ENCODE measurements at regions not wholly inside any gene's neighbourhood (a gene's known extent, or its start where the extent isn't known, plus 50 kb on each side); places are given as distances from the start of the nearest gene placed in this dataset.
A peak's percentile ranks its signal among the peaks of the same experiment; 100 is the strongest.

DNA sequence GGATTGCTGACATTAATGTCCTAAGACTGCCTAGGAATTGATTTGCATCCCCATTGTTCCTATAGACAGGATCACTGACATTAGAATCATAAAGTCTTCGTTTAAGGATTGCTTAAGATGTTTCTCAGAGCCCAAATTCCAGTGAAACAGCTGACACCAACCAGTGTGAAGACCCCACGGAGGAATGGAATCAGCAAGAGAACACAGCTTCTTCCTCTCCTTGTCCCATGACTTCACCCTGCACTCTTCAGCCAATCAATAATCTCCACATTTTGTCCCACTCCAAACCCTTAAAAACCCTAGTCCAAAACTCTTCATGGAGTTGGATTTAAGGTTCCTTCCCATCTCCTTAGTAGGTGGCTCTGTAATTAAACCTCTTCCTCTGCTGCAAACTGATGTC lies 157.0 kb upstream of the NDUFV2 start:
- TF ChIP-seq SNAI2 (CRISPR knock-in tag; IDR thresholded peaks at IDR 0.05) (no peak), ZC3H10 (CRISPR knock-in tag; IDR thresholded peaks at IDR 0.05) (no peak), PPARA (CRISPR knock-in tag; IDR thresholded peaks at IDR 0.05; ENCODE audit: borderline replicate concordance) (no peak), GLIS3 (CRISPR knock-in tag; IDR thresholded peaks at IDR 0.05) (no peak), PATZ1 (CRISPR knock-in tag; IDR thresholded peaks at IDR 0.05; ENCODE audit: borderline replicate concordance) (no peak), CSDC2 (CRISPR knock-in tag; IDR thresholded peaks at IDR 0.05) (no peak), RARB (CRISPR knock-in tag; IDR thresholded peaks at IDR 0.05) (no peak), ESRRG (CRISPR knock-in tag; IDR thresholded peaks at IDR 0.05) (no peak), OSR1 (CRISPR knock-in tag; IDR thresholded peaks at IDR 0.05) (no peak), ZNF8 (CRISPR knock-in tag; IDR thresholded peaks at IDR 0.05) (no peak)
- TF ChIP-seq, protein P1, sequence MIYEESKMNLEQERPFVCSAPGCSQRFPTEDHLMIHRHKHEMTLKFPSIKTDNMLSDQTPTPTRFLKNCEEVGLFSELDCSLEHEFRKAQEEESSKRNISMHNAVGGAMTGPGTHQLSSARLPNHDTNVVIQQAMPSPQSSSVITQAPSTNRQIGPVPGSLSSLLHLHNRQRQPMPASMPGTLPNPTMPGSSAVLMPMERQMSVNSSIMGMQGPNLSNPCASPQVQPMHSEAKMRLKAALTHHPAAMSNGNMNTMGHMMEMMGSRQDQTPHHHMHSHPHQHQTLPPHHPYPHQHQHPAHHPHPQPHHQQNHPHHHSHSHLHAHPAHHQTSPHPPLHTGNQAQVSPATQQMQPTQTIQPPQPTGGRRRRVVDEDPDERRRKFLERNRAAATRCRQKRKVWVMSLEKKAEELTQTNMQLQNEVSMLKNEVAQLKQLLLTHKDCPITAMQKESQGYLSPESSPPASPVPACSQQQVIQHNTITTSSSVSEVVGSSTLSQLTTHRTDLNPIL (CRISPR knock-in tag; IDR thresholded peaks at IDR 0.05; ENCODE audit: low read depth), result no peak
- TF ChIP-seq, protein P2, sequence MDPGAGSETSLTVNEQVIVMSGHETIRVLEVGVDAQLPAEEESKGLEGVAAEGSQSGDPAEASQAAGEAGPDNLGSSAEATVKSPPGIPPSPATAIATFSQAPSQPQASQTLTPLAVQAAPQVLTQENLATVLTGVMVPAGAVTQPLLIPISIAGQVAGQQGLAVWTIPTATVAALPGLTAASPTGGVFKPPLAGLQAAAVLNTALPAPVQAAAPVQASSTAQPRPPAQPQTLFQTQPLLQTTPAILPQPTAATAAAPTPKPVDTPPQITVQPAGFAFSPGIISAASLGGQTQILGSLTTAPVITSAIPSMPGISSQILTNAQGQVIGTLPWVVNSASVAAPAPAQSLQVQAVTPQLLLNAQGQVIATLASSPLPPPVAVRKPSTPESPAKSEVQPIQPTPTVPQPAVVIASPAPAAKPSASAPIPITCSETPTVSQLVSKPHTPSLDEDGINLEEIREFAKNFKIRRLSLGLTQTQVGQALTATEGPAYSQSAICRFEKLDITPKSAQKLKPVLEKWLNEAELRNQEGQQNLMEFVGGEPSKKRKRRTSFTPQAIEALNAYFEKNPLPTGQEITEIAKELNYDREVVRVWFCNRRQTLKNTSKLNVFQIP (CRISPR knock-in tag; IDR thresholded peaks at IDR 0.05; ENCODE audit: borderline replicate concordance, low read depth), result no peak
- ATAC-seq, result no peak

- ATAC-seq, result no peak; the same call in 2 of the 3 replicates
- TF ChIP-seq BACH2 (CRISPR knock-in tag; IDR thresholded peaks at IDR 0.05; ENCODE audit: borderline replicate concordance), result no peak
- TF ChIP-seq ZNF8 (CRISPR knock-in tag; IDR thresholded peaks at IDR 0.05), result peak; percentile 98
Observed at GRCh38 chr18:8946066-8946838, 156.2 kb upstream of the NDUFV2 start.

DNA sequence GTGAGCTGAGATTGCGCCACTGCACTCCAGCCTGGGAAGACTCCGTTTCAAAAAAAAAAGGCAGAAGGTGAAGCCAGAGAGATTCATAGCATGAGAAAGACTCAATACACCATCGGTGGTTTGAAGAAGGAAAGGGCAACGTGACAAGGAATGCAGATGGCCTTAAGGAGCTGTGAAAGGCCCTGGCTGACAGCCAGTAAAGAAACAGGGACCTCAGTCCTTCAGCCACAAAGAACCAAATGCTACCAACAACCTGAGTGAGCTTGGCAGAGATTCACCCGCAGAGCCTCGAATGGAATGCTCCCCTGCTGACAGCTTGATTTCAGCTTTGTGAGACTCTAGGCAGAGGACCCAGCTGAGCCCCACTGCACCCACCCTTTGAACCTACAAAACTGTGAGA lies 154.9 kb upstream of the NDUFV2 start:
- TF ChIP-seq ZFP30 (CRISPR knock-in tag; IDR thresholded peaks at IDR 0.05) (no peak), PATZ1 (CRISPR knock-in tag; IDR thresholded peaks at IDR 0.05; ENCODE audit: borderline replicate concordance) (no peak), ZNF8 (CRISPR knock-in tag; IDR thresholded peaks at IDR 0.05) (no peak)
- TF ChIP-seq, protein P1 (CRISPR knock-in tag; IDR thresholded peaks at IDR 0.05; ENCODE audit: low read depth), result no peak
- ATAC-seq, result no peak

DNA sequence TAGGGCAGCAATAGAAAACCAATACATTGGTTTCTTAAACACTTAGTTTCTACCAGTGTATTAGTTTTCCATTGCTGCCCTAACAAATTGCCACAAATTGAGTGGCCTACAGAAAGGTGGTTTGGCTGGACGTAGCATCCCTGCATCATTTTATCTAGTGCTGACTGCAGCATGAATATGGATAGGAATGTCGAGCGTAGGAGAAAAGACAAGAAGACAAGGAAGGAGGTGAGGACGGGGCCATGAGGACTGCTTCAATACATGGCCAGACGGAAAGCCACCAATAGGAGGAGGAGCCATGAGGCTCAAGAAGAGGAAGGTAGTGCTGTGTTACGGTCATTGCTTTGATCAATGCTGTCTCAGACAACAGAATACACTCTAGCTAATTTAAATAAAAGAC lies 154.5 kb upstream of the NDUFV2 start:
- TF ChIP-seq CSDC2 (CRISPR knock-in tag; IDR thresholded peaks at IDR 0.05) (no peak), ESRRG (CRISPR knock-in tag; IDR thresholded peaks at IDR 0.05) (no peak), ISL1 (CRISPR knock-in tag; IDR thresholded peaks at IDR 0.05) (no peak)
- ATAC-seq, result peak; percentile 6

GRCh38 chr18:8948471-8949149 lies 153.9 kb upstream of the NDUFV2 start:
- TF ChIP-seq CSDC2 (CRISPR knock-in tag; IDR thresholded peaks at IDR 0.05) (no peak), ARNTL (CRISPR knock-in tag; IDR thresholded peaks at IDR 0.05; ENCODE audit: borderline replicate concordance, low read depth) (no peak), ISL1 (CRISPR knock-in tag; IDR thresholded peaks at IDR 0.05) (0 out of 2 replicates have a peak, but pooled peaks have one; percentile 6), BACH2 (CRISPR knock-in tag; IDR thresholded peaks at IDR 0.05; ENCODE audit: borderline replicate concordance) (no peak), ZC3H10 (CRISPR knock-in tag; IDR thresholded peaks at IDR 0.05) (no peak), ZFP30 (CRISPR knock-in tag; IDR thresholded peaks at IDR 0.05) (no peak), ZFP3 (CRISPR knock-in tag; IDR thresholded peaks at IDR 0.05) (0 out of 2 replicates have a peak, but pooled peaks have one; percentile 31), RARB (CRISPR knock-in tag; IDR thresholded peaks at IDR 0.05) (no peak)

More at GRCh38 chr18:8948471-8949149, 153.9 kb upstream of the NDUFV2 start:
- ATAC-seq, result peak; percentile 94

Data from SK-N-SH treated with all-trans-retinoic acid at 6 μM for 48 hours (cell line).